Fibroblast of mammary gland (primary cell): ENCODE measurements at regions not wholly inside any gene's neighbourhood (a gene's known extent, or its start where the extent isn't known, plus 50 kb on each side); places are given as distances from the start of the nearest gene placed in this dataset.
A peak's percentile ranks its signal among the peaks of the same experiment; 100 is the strongest.
"Not testable (repeated sequence)": the region's sequence is repeated elsewhere in the genome, so short reads cannot be mapped to it uniquely, and the experiment has no call there.

Experiments
- DNase-seq: peaks from one replicate; pipeline ENCODE4 v3.0.0-alpha.2; 2010; ENCODE audit warnings: low read depth
- H3K4me3 ChIP-seq: 2 replicates; pipeline ENCODE4 v1.5.1; 2011; ENCODE audit warnings: low read depth, mild to moderate bottlenecking, low read length, moderate library complexity; ENCODE audit not compliant: control insufficient read depth
- TF ChIP-seq, protein P1 (sequence below): conservative IDR thresholded peaks from 2 replicates; pipeline ENCODE4 v1.5.1; 2011; ENCODE audit warnings: low read depth, low read length, inconsistent platforms; ENCODE audit not compliant: control insufficient read depth, insufficient read depth

GRCh38 chr2:95760806-95761525, 169.2 kb downstream of the TRIM43 start:
- H3K4me3 ChIP-seq, result no peak overlapping the region
- peak; percentile 88 for DNase-seq
- TF ChIP-seq, protein P1, sequence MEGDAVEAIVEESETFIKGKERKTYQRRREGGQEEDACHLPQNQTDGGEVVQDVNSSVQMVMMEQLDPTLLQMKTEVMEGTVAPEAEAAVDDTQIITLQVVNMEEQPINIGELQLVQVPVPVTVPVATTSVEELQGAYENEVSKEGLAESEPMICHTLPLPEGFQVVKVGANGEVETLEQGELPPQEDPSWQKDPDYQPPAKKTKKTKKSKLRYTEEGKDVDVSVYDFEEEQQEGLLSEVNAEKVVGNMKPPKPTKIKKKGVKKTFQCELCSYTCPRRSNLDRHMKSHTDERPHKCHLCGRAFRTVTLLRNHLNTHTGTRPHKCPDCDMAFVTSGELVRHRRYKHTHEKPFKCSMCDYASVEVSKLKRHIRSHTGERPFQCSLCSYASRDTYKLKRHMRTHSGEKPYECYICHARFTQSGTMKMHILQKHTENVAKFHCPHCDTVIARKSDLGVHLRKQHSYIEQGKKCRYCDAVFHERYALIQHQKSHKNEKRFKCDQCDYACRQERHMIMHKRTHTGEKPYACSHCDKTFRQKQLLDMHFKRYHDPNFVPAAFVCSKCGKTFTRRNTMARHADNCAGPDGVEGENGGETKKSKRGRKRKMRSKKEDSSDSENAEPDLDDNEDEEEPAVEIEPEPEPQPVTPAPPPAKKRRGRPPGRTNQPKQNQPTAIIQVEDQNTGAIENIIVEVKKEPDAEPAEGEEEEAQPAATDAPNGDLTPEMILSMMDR, result no peak

GRCh38 chr2:95761556-95761955, 169.8 kb downstream of the TRIM43 start:
- TF ChIP-seq, protein P1, result no peak
- DNase-seq, result no peak
- H3K4me3 ChIP-seq, result no peak overlapping the region

- DNase-seq, H3K4me3 ChIP-seq: not testable (repeated sequence)
These were observed 170.5 kb downstream of the TRIM43 start for GRCh38 chr2:95762023-95763021.

DNA sequence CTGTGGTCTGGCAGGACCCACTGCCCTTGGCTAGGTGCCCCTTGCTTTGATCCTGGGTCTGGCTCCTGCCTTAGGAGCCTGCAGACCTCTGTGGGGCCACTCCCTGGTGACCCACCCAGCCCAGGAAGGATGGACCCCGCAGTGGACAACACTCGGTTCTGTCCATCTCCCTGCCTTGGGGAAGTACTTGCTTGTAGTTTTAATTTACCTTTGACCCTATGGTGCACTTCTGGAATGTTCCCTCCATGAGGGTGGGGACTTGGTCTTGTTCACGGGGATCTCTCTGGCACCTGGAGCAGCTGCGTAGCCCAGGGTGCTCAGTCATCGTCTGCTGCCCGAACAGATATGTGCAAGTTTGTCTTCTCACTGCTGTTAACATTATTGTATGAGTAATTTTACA, 171.3 kb downstream of the TRIM43 start:
- H3K4me3 ChIP-seq, DNase-seq: not testable (repeated sequence)

GRCh38 chr2:95764966-95765365, 173.2 kb downstream of the TRIM43 start:
- H3K4me3 ChIP-seq, DNase-seq: not testable (repeated sequence)

- DNase-seq, H3K4me3 ChIP-seq: not testable (repeated sequence)
These were observed 174.4 kb downstream of the TRIM43 start for GRCh38 chr2:95765925-95766910.

- H3K4me3 ChIP-seq, DNase-seq: not testable (repeated sequence)
These were observed 175.7 kb downstream of the TRIM43 start for GRCh38 chr2:95767531-95767930.

DNA sequence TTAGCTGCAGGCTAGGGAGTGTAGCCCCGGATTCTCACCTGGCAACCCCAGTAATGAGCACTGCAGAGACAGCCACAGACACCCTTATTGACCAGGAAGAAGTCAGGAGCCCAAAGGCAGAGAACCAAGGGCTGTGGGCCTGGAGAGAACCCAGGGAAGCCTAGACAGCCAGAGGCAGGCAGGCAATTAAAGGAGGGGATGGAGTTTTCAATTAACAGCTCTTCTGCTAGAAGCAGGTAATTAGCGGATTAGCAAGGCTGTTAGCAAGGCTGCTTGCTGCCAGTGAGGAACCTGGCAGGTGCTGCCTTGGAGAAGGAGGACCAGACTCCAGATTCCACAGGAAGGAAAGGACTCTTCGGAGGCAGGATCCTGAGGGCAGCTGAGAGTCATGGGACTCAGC, 176.1 kb downstream of the TRIM43 start:
- not testable (repeated sequence) for DNase-seq, H3K4me3 ChIP-seq

GRCh38 chr2:95769256-95769655, 177.5 kb downstream of the TRIM43 start:
- H3K4me3 ChIP-seq, DNase-seq: not testable (repeated sequence)

- H3K4me3 ChIP-seq, DNase-seq: not testable (repeated sequence)
These were observed 178.9 kb downstream of the TRIM43 start for GRCh38 chr2:95770726-95771125.

DNA sequence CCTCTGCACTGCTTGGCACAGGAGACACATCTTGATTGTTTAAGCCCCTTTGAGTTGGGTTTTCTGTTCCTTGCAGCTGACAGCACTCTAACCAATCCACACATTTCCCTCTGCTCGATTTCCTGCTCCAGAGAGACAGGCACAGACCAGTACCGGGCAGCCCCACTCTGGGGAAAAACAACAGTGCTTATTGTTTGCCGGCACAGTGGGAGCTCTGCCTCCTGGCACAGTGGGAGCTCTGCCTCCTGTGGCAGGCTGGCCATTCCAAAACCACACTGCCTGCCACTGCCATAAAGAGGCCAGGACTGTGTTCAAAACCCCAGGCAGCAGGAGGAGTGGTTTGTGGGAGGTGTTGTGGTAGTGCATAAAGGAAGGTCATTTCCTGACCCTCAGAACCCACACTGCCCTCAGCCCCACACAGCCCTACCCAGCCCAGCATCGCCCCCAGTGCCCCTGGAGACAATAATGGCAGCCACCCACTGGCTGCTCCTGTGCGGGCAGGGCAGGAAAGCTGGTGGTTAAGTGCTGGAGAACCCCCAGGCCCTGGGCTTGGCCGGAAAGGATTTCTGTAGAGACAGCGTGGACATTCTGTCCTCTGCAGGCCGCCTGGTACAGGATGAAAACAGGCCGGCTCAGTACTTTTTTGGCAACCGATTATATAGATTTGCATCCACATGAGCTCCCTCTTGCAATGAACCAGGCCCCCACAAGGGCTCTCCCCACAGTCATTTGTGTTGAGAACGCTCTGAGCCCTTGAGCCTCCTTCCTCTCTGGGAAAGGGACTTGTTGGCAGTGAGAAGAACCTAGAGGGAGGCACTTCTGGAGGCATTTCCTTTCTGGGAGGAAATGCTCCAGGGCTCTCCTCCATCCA, 182.8 kb downstream of the TRIM43 start:
- H3K4me3 ChIP-seq, DNase-seq: not testable (repeated sequence)

GRCh38 chr2:95775193-95775531, 183.4 kb downstream of the TRIM43 start:
- H3K4me3 ChIP-seq, DNase-seq: not testable (repeated sequence)
